ENCODE measurements at regions not wholly inside any gene's neighbourhood (a gene's known extent, or its start where the extent isn't known, plus 50 kb on each side); places are given as distances from the start of the nearest gene placed in this dataset.
"Not testable (repeated sequence)": the region's sequence is repeated elsewhere in the genome, so short reads cannot be mapped to it uniquely, and the experiment has no call there.

GRCh38 chr2:37771600-37772088 is 100.2 kb upstream of the CDC42EP3 start:
- H3K4me2 ChIP-seq (ENCODE audit: low read length), result peak overlapping the region; percentile 41
- DNase-seq (ENCODE audit: low read depth) (peak; percentile 78), FAIRE-seq (peak; percentile 26)
- peak overlapping the region; percentile 15 for H3K27ac ChIP-seq (ENCODE audit: low read depth, low read length)
- peak overlapping the region; percentile 94 for H3K27ac Mint-ChIP-seq (ENCODE audit: unreplicated experiment)
- peaks cover 65% of the 10 kb centered on the region for H3K4me1 ChIP-seq (ENCODE audit: insufficient read depth, low read length)
- peaks cover 2% of the 10 kb centered on the region for H3K9me3 Mint-ChIP-seq (ENCODE audit: unreplicated experiment)
- H3K79me2 ChIP-seq (ENCODE audit: insufficient read depth, low read length), result no peaks in the 10 kb centered on the region
- H3K27me3 ChIP-seq (ENCODE audit: insufficient read depth, low read length), result no peaks in the 10 kb centered on the region
- H3K36me3 Mint-ChIP-seq (ENCODE audit: low read depth, unreplicated experiment), result no peaks in the 10 kb centered on the region
- no peak overlapping the region for H3K4me3 ChIP-seq (ENCODE audit: insufficient read depth, low read depth, low read length)
- no peak for TF ChIP-seq EZH2 (IDR thresholded peaks at IDR 0.05; ENCODE audit: insufficient read depth, low read length)
- no peak for TF ChIP-seq CTCF (IDR thresholded peaks at IDR 0.05; ENCODE audit: insufficient read depth, low read depth, low read length)
- H2AFZ ChIP-seq (ENCODE audit: low read depth, low read length), result no peak overlapping the region
- peak overlapping the region; percentile 45 for H3K9ac ChIP-seq (ENCODE audit: low read length)
- no peaks in the 10 kb centered on the region for H3K27me3 Mint-ChIP-seq (ENCODE audit: low read depth, unreplicated experiment)
- H3K4me3 Mint-ChIP-seq (ENCODE audit: unreplicated experiment), result no peak overlapping the region
- H3K36me3 ChIP-seq (ENCODE audit: insufficient read depth, low read length), result no peaks in the 10 kb centered on the region
- H4K20me1 ChIP-seq (ENCODE audit: insufficient read depth, low read length), result no peaks in the 10 kb centered on the region
- no peaks in the 10 kb centered on the region for H3K9me3 ChIP-seq (ENCODE audit: insufficient read depth, low read depth, low read length)
- H3K4me1 Mint-ChIP-seq (ENCODE audit: low read depth, unreplicated experiment), result peaks cover 85% of the 10 kb centered on the region

- TF ChIP-seq CTCF (IDR thresholded peaks at IDR 0.05; ENCODE audit: insufficient read depth, low read depth, low read length), result no peak
- TF ChIP-seq EZH2 (IDR thresholded peaks at IDR 0.05; ENCODE audit: insufficient read depth, low read length), result no peak
- Histone ChIP-seq H3K27me3 (ENCODE audit: insufficient read depth, low read length) (no peaks in the 10 kb centered on the region), H3K79me2 (ENCODE audit: insufficient read depth, low read length) (no peaks in the 10 kb centered on the region), H3K36me3 (ENCODE audit: insufficient read depth, low read length) (no peaks in the 10 kb centered on the region), H3K27ac (ENCODE audit: low read depth, low read length) (no peak overlapping the region), H3K4me2 (ENCODE audit: low read length) (no peak overlapping the region), H4K20me1 (ENCODE audit: insufficient read depth, low read length) (no peaks in the 10 kb centered on the region), H3K4me3 (ENCODE audit: insufficient read depth, low read depth, low read length) (no peak overlapping the region), H3K4me1 (ENCODE audit: insufficient read depth, low read length) (peaks cover 58% of the 10 kb centered on the region), H3K9me3 (ENCODE audit: insufficient read depth, low read depth, low read length) (no peaks in the 10 kb centered on the region), H2AFZ (ENCODE audit: low read depth, low read length) (no peak overlapping the region), H3K9ac (ENCODE audit: low read length) (no peak overlapping the region)
- Mint-ChIP-seq H3K27ac (ENCODE audit: unreplicated experiment) (peak overlapping the region; percentile 50), H3K27me3 (ENCODE audit: low read depth, unreplicated experiment) (no peaks in the 10 kb centered on the region), H3K9me3 (ENCODE audit: unreplicated experiment) (peaks cover 2% of the 10 kb centered on the region), H3K4me1 (ENCODE audit: low read depth, unreplicated experiment) (peaks cover 79% of the 10 kb centered on the region), H3K36me3 (ENCODE audit: low read depth, unreplicated experiment) (no peaks in the 10 kb centered on the region), H3K4me3 (ENCODE audit: unreplicated experiment) (no peak overlapping the region)
- no peak for DNase-seq (ENCODE audit: low read depth)
- FAIRE-seq, result no peak
Observed at GRCh38 chr2:37773371-37774130, 102.1 kb upstream of the CDC42EP3 start.

- not testable (repeated sequence) for H3K79me2 ChIP-seq (ENCODE audit: insufficient read depth, low read length); H3K36me3 Mint-ChIP-seq (ENCODE audit: low read depth, unreplicated experiment); H3K27ac ChIP-seq (ENCODE audit: low read depth, low read length); H3K4me3 Mint-ChIP-seq (ENCODE audit: unreplicated experiment); H3K27me3 ChIP-seq (ENCODE audit: insufficient read depth, low read length); H3K4me2 ChIP-seq (ENCODE audit: low read length); FAIRE-seq; H3K27me3 Mint-ChIP-seq (ENCODE audit: low read depth, unreplicated experiment); H3K9me3 ChIP-seq (ENCODE audit: insufficient read depth, low read depth, low read length); DNase-seq (ENCODE audit: low read depth); H3K9ac ChIP-seq (ENCODE audit: low read length); H4K20me1 ChIP-seq (ENCODE audit: insufficient read depth, low read length); H3K4me3 ChIP-seq (ENCODE audit: insufficient read depth, low read depth, low read length); H2AFZ ChIP-seq (ENCODE audit: low read depth, low read length); H3K9me3 Mint-ChIP-seq (ENCODE audit: unreplicated experiment); H3K36me3 ChIP-seq (ENCODE audit: insufficient read depth, low read length)
- peaks cover 53% of the 10 kb centered on the region for H3K4me1 ChIP-seq (ENCODE audit: insufficient read depth, low read length)
- H3K4me1 Mint-ChIP-seq (ENCODE audit: low read depth, unreplicated experiment), result peaks cover 79% of the 10 kb centered on the region
- peak overlapping the region; percentile 30 for H3K27ac Mint-ChIP-seq (ENCODE audit: unreplicated experiment)
Observed at GRCh38 chr2:37774171-37774944, 102.9 kb upstream of the CDC42EP3 start.
